ENCODE measurements at regions not wholly inside any gene's neighbourhood (a gene's known extent, or its start where the extent isn't known, plus 50 kb on each side); places are given as distances from the start of the nearest gene placed in this dataset.

DNA sequence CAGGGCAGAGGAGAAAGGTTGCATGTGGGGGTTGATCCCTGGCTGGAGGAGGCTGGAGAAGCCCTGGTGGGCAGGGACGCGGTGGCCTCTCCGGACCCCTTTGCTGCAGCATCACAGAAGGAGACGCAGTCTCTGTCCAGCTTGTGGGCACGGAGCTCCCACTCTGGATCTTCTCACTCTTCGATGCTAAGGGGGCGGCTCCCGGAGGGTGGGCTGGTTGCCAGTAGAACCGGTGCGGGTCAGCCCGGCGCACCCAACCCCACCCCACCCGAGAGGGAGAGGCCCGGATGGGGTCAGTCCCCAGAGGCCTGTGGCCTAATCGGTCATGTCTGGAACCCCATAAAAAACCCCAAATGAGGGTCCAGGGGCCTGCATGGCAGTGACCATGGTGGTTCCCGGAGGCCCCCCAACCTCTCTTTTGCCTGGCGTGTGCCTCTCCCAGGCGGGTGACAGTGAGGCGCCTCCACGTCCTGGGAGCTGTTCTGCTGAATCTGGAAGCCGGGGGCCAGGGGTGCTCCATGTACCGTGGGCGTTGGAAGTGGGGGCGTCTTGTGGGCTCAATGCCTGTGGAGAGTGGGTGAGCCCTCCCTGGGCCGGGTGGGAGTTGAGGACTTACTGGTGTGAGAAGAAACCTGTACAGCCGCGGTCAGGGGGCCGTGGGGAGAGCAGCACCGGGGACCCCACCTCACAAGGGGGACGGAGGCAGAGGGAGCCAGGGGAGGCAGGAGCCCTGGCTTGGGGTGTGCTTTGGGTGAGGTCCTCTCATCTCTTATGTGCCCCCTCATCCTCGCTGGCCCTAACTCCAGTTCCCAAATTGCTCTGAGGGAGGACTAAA lies 79.6 kb downstream of the RTP5 start:
- TF ChIP-seq, protein P1, sequence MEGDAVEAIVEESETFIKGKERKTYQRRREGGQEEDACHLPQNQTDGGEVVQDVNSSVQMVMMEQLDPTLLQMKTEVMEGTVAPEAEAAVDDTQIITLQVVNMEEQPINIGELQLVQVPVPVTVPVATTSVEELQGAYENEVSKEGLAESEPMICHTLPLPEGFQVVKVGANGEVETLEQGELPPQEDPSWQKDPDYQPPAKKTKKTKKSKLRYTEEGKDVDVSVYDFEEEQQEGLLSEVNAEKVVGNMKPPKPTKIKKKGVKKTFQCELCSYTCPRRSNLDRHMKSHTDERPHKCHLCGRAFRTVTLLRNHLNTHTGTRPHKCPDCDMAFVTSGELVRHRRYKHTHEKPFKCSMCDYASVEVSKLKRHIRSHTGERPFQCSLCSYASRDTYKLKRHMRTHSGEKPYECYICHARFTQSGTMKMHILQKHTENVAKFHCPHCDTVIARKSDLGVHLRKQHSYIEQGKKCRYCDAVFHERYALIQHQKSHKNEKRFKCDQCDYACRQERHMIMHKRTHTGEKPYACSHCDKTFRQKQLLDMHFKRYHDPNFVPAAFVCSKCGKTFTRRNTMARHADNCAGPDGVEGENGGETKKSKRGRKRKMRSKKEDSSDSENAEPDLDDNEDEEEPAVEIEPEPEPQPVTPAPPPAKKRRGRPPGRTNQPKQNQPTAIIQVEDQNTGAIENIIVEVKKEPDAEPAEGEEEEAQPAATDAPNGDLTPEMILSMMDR (IDR thresholded peaks at IDR 0.05; ENCODE audit: control extremely low read depth in 1 of 3, insufficient read depth in 1 of 3, low read depth in 1 of 3, low read length in 3 of 3) = no peak
- TF ChIP-seq EP300 (IDR thresholded peaks at IDR 0.05; ENCODE audit: borderline replicate concordance in 1 of 2, low read depth in 2 of 2, low read length in 2 of 2) (no peak), RAD21 (IDR thresholded peaks at IDR 0.05 in 1 of 2, conservative IDR thresholded peaks at IDR 0.05 in 1 of 2; ENCODE audit: low read depth in 2 of 2, low read length in 2 of 2) (no peak), MAX (IDR thresholded peaks at IDR 0.05) (no peak), BRCA1 (IDR thresholded peaks at IDR 0.05; ENCODE audit: low read depth, low read length) (no peak)

Measured in H1 (cell line).